ENCODE measurements at regions not wholly inside any gene's neighbourhood (a gene's known extent, or its start where the extent isn't known, plus 50 kb on each side); places are given as distances from the start of the nearest gene placed in this dataset.

- no TSS peak for BruUV-seq (replicated peaks)
- no peaks in the 10 kb centered on the region for H3K79me2 ChIP-seq (ENCODE audit: control insufficient read depth, insufficient read depth, low read length)
- TF ChIP-seq LARP7 (IDR thresholded peaks at IDR 0.05) (no peak), KHSRP (IDR thresholded peaks at IDR 0.05) (no peak), ZNF280A (IDR thresholded peaks at IDR 0.05; ENCODE audit: low read depth, partially characterized antibody) (no peak), CHD2 (IDR thresholded peaks at IDR 0.05; ENCODE audit: low read depth, low read length) (no peak), CEBPB (tag; IDR thresholded peaks at IDR 0.05) (0 out of 2 replicates have a peak, but pooled peaks have one; percentile 6), CEBPG (CRISPR knock-in tag; IDR thresholded peaks at IDR 0.05) (no peak), CEBPG (tag; conservative IDR thresholded peaks at IDR 0.05 in 1 of 2, IDR thresholded peaks at IDR 0.05 in 1 of 2) (peak in 1 of 2 experiments; percentile 61; a peak in 2 of 4 replicates)
- intact Hi-C loops (cut with micrococcal nuclease): no loop called here
- H3K9ac ChIP-seq (ENCODE audit: insufficient read depth in 1 of 2, low read depth in 2 of 2, low read length in 2 of 2): no peak overlapping the region
- H4K20me1 ChIP-seq (replicated peaks; ENCODE audit: control insufficient read depth, insufficient read depth, low read length): no peaks in the 10 kb centered on the region
- no peak for ATAC-seq
- 6% methylated on average over 1 of the region's 1 CpG for WGBS (ENCODE audit: insufficient coverage, low coverage, missing lambda C conversion rate)
- H3K27ac ChIP-seq (ENCODE audit: extremely low read depth, low read depth, low read length): no peak overlapping the region
- no peak overlapping the region for H3K4me2 ChIP-seq (ENCODE audit: insufficient read depth, low read length)
- no peak overlapping the region for H2AFZ ChIP-seq (ENCODE audit: low read depth, low read length)
- in situ Hi-C loops (cut with MboI): no loop called here
- FAIRE-seq: no peak
- no peaks in the 10 kb centered on the region for H3K27me3 ChIP-seq (ENCODE audit: control insufficient read depth in 2 of 2, insufficient read depth in 2 of 2, low read length in 2 of 2)
- no peak overlapping the region for H3K4me3 ChIP-seq
- no peak for DNase-seq (ENCODE audit: extremely low read depth in 1 of 4, low spot score in 3 of 4)
- H3K9me1 ChIP-seq (ENCODE audit: control insufficient read depth, insufficient read depth, low read length): no peaks in the 10 kb centered on the region
- H3K4me1 ChIP-seq (replicated peaks in 1 of 2; ENCODE audit: control insufficient read depth in 2 of 2, insufficient read depth in 2 of 2, low read length in 2 of 2): no peaks in the 10 kb centered on the region
- no peaks in the 10 kb centered on the region for H3K36me3 ChIP-seq (ENCODE audit: control insufficient read depth, insufficient read depth, low read length)
- H3K9me3 ChIP-seq (replicated peaks; ENCODE audit: control insufficient read depth, insufficient read depth, low read depth, low read length): no peaks in the 10 kb centered on the region
- ChIA-PET POLR2A (no interaction called here), CTCF (ENCODE audit: low intra/inter-chr PET ratio) (no interaction called here)
Observed at GRCh38 chr3:163919154-163919553, 1159.1 kb downstream of the SI start.
